Uterus (tissue), 3 donors: ENCODE measurements at regions not wholly inside any gene's neighbourhood (a gene's known extent, or its start where the extent isn't known, plus 50 kb on each side); places are given as distances from the start of the nearest gene placed in this dataset.

ENCODE experiments used
- DNase-seq, 2 donors: peaks; one replicate each; pipeline ENCODE4 v3.0.0-alpha.2; 2019 to 2020
- H3K27ac ChIP-seq, 2 donors: fragments of 200-600 bp; sonication (generic); 1 replicate in 1 of 2; 2 replicates in 1 of 2; pipeline ENCODE4 v1.5.1; 2016 to 2018
- H3K27me3 ChIP-seq, 2 donors: fragments of 200-600 bp; sonication (generic); one replicate each; pipeline ENCODE4 v1.5.1; 2018 to 2019; ENCODE audit warnings: control low read depth in 1 of 2
- H3K36me3 ChIP-seq, 2 donors: fragments of 200-600 bp; sonication (generic); one replicate each; pipeline ENCODE4 v1.5.1; 2019; ENCODE audit warnings: control low read depth in 1 of 2
- H3K4me1 ChIP-seq, 2 donors: fragments of 200-600 bp; sonication (generic); one replicate each; pipeline ENCODE4 v1.5.1; 2018 to 2019; ENCODE audit warnings: control low read depth in 1 of 2
- H3K4me3 ChIP-seq, 2 donors: fragments of 200-600 bp; sonication (generic); 1 replicate in 1 of 2; 2 replicates in 1 of 2; pipeline ENCODE4 v1.5.1; 2018 to 2019; ENCODE audit warnings: mild to moderate bottlenecking in 1 of 2
- H3K9me3 ChIP-seq, 2 donors: fragments of 200-600 bp; sonication (generic); one replicate each; pipeline ENCODE4 v1.5.1; 2019; ENCODE audit warnings: control low read depth in 1 of 2
- POLR2A ChIP-seq, 2 donors: fragments of 450-650 bp; IDR thresholded peaks; one replicate each; pipeline ENCODE4 v1.6.1; 2016; ENCODE audit warnings: antibody characterized with exemption in 2 of 2, mild to moderate bottlenecking in 1 of 2, moderate library complexity in 1 of 2
- intact Hi-C: fragments of 100-400 bp; cut with DNase I; formaldehyde crosslinking; loops from one replicate; pipeline ENCODE4 v1.15.1; 2023; ENCODE audit warnings: low total_unique reads
- TF ChIP-seq, protein P1 (sequence below), 4 experiments: fragments of 200-600 bp in 2 of 4; fragments of 450-650 bp in 2 of 4; sonication (generic) in 2 of 4; IDR thresholded peaks; one replicate each; pipeline ENCODE4 v1.5.1; 2016 to 2019; ENCODE audit warnings: antibody characterized with exemption in 4 of 4, mild to moderate bottlenecking in 2 of 4, moderate library complexity in 1 of 4
- donor health status: DM: yes; HTN: yes; CAD: no.

DNA sequence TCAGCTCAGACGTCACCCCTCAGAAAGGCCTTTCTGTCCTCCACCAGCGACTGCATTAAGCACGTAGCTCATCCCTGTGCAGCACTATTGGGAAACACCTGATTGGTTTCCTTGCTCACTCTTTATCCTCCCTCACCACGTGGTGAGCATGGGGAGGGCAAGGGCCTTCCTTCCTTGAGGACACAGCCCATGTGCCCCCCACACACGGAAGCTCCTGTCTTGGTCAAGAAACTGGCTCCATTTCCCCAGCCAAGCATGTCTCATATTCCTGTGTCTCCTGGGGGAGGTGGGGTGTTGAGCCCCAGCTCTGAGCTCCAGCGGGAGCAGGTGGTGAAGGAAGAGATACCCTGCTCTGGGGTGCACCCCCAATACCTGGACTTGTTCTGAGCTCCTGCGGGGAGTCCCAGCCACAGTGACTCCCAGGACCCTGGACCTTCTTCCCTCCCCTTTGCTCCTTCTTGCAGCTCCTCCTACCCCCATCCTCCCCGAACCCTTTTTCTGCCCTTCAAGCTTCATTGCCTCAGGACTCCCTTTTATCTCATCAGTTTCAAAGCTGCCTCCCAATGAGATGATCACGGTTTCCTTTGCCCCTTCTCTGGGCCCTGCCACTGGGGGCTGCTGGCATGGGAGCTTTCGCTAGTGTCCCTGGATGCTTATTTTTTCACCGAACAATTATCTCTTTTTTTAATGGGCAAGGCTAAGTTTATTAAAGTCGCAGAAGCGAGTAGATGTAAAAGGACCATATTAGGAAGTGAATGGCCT is 230.1 kb downstream of the TFAP2C start:
- peak overlapping the region; percentile 71 to 73 for H3K27ac ChIP-seq
- no peak for TF ChIP-seq POLR2A (IDR thresholded peaks at IDR 0.05)
- TF ChIP-seq, protein P1, sequence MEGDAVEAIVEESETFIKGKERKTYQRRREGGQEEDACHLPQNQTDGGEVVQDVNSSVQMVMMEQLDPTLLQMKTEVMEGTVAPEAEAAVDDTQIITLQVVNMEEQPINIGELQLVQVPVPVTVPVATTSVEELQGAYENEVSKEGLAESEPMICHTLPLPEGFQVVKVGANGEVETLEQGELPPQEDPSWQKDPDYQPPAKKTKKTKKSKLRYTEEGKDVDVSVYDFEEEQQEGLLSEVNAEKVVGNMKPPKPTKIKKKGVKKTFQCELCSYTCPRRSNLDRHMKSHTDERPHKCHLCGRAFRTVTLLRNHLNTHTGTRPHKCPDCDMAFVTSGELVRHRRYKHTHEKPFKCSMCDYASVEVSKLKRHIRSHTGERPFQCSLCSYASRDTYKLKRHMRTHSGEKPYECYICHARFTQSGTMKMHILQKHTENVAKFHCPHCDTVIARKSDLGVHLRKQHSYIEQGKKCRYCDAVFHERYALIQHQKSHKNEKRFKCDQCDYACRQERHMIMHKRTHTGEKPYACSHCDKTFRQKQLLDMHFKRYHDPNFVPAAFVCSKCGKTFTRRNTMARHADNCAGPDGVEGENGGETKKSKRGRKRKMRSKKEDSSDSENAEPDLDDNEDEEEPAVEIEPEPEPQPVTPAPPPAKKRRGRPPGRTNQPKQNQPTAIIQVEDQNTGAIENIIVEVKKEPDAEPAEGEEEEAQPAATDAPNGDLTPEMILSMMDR (IDR thresholded peaks at IDR 0.05) = no peak
- intact Hi-C loops = no loop called here
- no peak for DNase-seq
- H3K9me3 ChIP-seq = no peaks in the 10 kb centered on the region
- no peak overlapping the region for H3K4me3 ChIP-seq
- no peaks in the 10 kb centered on the region for H3K36me3 ChIP-seq
- H3K4me1 ChIP-seq = no peaks in the 10 kb centered on the region
- H3K27me3 ChIP-seq = no peaks in the 10 kb centered on the region

DNA sequence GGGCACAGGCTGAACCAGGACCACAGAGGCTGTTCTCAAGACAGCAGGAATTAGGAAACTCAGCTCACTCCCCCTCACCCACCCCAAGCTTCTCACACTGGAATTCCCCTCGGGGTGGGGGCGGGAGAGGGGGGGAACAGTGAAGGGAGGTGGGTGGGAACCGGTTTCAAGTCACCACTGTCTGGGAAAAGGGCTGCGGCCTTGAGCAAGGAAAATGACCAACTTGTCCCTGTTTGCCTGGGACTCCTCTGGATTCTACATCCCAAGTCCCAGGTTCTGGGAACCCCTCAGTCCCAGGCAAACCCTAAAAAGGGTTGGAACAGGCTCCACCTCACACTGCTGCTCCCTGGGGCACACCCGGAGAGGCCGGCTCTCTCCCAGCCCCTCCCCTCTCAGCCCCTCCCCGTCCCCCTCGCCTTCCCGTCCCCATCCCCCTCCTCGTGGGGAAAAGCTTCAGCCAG is 230.7 kb downstream of the TFAP2C start:
- intact Hi-C loops = no loop called here
- no peaks in the 10 kb centered on the region for H3K9me3 ChIP-seq
- TF ChIP-seq, protein P1 (IDR thresholded peaks at IDR 0.05) = no peak
- TF ChIP-seq POLR2A (IDR thresholded peaks at IDR 0.05) = no peak
- H3K36me3 ChIP-seq = no peaks in the 10 kb centered on the region
- H3K4me1 ChIP-seq = no peaks in the 10 kb centered on the region
- H3K4me3 ChIP-seq = no peak overlapping the region
- H3K27ac ChIP-seq = peak overlapping the region; percentile 71 to 73
- DNase-seq = peak; percentile 16 to 74
- no peaks in the 10 kb centered on the region for H3K27me3 ChIP-seq

- no peak for TF ChIP-seq POLR2A (IDR thresholded peaks at IDR 0.05)
- TF ChIP-seq, protein P1 (IDR thresholded peaks at IDR 0.05) = no peak
- DNase-seq = peak in 1 of 2 donors; percentile 64
- no peak overlapping the region for H3K4me3 ChIP-seq
- H3K9me3 ChIP-seq = no peaks in the 10 kb centered on the region
- no peaks in the 10 kb centered on the region for H3K36me3 ChIP-seq
- no peaks in the 10 kb centered on the region for H3K4me1 ChIP-seq
- intact Hi-C loops = no loop called here
- H3K27me3 ChIP-seq = no peaks in the 10 kb centered on the region
- peak overlapping the region; percentile 71 to 73 for H3K27ac ChIP-seq
Observed at GRCh38 chr20:56860413-56860812, 231.3 kb downstream of the TFAP2C start.

- H3K27me3 ChIP-seq = no peaks in the 10 kb centered on the region
- H3K36me3 ChIP-seq = no peaks in the 10 kb centered on the region
- H3K27ac ChIP-seq = no peak overlapping the region
- TF ChIP-seq, protein P1 (IDR thresholded peaks at IDR 0.05) = no peak
- no peak for TF ChIP-seq POLR2A (IDR thresholded peaks at IDR 0.05)
- H3K4me1 ChIP-seq = no peaks in the 10 kb centered on the region
- no peak overlapping the region for H3K4me3 ChIP-seq
- intact Hi-C loops = no loop called here
- no peak for DNase-seq
- no peaks in the 10 kb centered on the region for H3K9me3 ChIP-seq
Observed at GRCh38 chr20:56861590-56861989, 232.5 kb downstream of the TFAP2C start.

- DNase-seq = peak in 1 of 2 donors; percentile 34
- Histone ChIP-seq H3K27me3 (no peaks in the 10 kb centered on the region), H3K36me3 (no peaks in the 10 kb centered on the region), H3K27ac (no peak overlapping the region), H3K4me3 (no peak overlapping the region), H3K4me1 (no peaks in the 10 kb centered on the region), H3K9me3 (no peaks in the 10 kb centered on the region)
- intact Hi-C loops = no loop called here
- TF ChIP-seq, protein P1 (IDR thresholded peaks at IDR 0.05) = no peak
- no peak for TF ChIP-seq POLR2A (IDR thresholded peaks at IDR 0.05)
Observed at GRCh38 chr20:56865055-56865454, 235.9 kb downstream of the TFAP2C start.
